Trophoblast cell (in vitro differentiated cells and primary cell): ENCODE measurements at regions not wholly inside any gene's neighbourhood (a gene's known extent, or its start where the extent isn't known, plus 50 kb on each side); places are given as distances from the start of the nearest gene placed in this dataset.

Source experiments
- DNase-seq, 2 donors: peaks; one replicate each; pipeline ENCODE4 v3.0.0-alpha.2; 2016
- H2AFZ ChIP-seq: 2 replicates; pipeline ENCODE4 v1.6.1; 2013; ENCODE audit warnings: low read length, moderate library complexity, mild to moderate bottlenecking; ENCODE audit not compliant: insufficient read depth, poor library complexity
- H2AK5ac ChIP-seq: 2 replicates; pipeline ENCODE4 v1.6.1; 2013; ENCODE audit warnings: mild to moderate bottlenecking, low read length
- H2BK120ac ChIP-seq: 2 replicates; pipeline ENCODE4 v1.6.1; 2013; ENCODE audit warnings: low read length, mild to moderate bottlenecking, moderate library complexity; ENCODE audit not compliant: insufficient read depth, poor library complexity
- H2BK12ac ChIP-seq: 2 replicates; pipeline ENCODE4 v1.6.1; 2013; ENCODE audit warnings: mild to moderate bottlenecking, low read length, moderate library complexity
- H2BK5ac ChIP-seq: 2 replicates; pipeline ENCODE4 v1.6.1; 2013; ENCODE audit warnings: low read length, low read depth, moderate library complexity, mild to moderate bottlenecking; ENCODE audit not compliant: poor library complexity
- H3K14ac ChIP-seq: 2 replicates; pipeline ENCODE4 v1.6.1; 2013; ENCODE audit warnings: mild to moderate bottlenecking, low read length
- H3K18ac ChIP-seq: 2 replicates; pipeline ENCODE4 v1.6.1; 2013; ENCODE audit warnings: mild to moderate bottlenecking, low read length
- H3K23ac ChIP-seq: 2 replicates; pipeline ENCODE4 v1.6.1; 2013; ENCODE audit warnings: low read length
- H3K27ac ChIP-seq: 2 replicates; pipeline ENCODE4 v1.5.1; 2013; ENCODE audit warnings: low read depth, mild to moderate bottlenecking, inconsistent platforms, low read length, moderate library complexity
- H3K27me3 ChIP-seq: 2 replicates; pipeline ENCODE4 v1.6.1; 2013; ENCODE audit warnings: inconsistent platforms, mild to moderate bottlenecking, low read length, moderate library complexity; ENCODE audit not compliant: insufficient read depth
- H3K36me3 ChIP-seq, 2 experiments: 1 replicate in 1 of 2; 2 replicates in 1 of 2; pipeline ENCODE4 v1.6.1; 2013; ENCODE audit warnings: low read length in 2 of 2, mild to moderate bottlenecking in 2 of 2, moderate library complexity in 1 of 2; ENCODE audit not compliant: insufficient read depth in 2 of 2, control insufficient read depth in 1 of 2
- H3K4ac ChIP-seq: 2 replicates; pipeline ENCODE4 v1.6.1; 2013; ENCODE audit warnings: low read depth, mild to moderate bottlenecking, low read length, moderate library complexity
- H3K4me1 ChIP-seq, 2 experiments: 1 replicate in 1 of 2; 2 replicates in 1 of 2; pipeline ENCODE4 v1.6.1; 2013; ENCODE audit warnings: low read length in 2 of 2, mild to moderate bottlenecking in 2 of 2, moderate library complexity in 1 of 2; ENCODE audit not compliant: insufficient read depth in 2 of 2, control insufficient read depth in 1 of 2
- H3K4me2 ChIP-seq: 2 replicates; pipeline ENCODE4 v1.6.1; 2013; ENCODE audit warnings: inconsistent platforms, mild to moderate bottlenecking, low read length, moderate library complexity
- H3K4me3 ChIP-seq: 2 replicates; pipeline ENCODE4 v1.5.1; 2013; ENCODE audit warnings: mild to moderate bottlenecking, low read depth, low read length, inconsistent platforms
- H3K79me1 ChIP-seq: one replicate; pipeline ENCODE4 v1.6.1; 2013; ENCODE audit warnings: low read length
- H3K79me2 ChIP-seq: 2 replicates; pipeline ENCODE4 v1.6.1; 2013; ENCODE audit warnings: low read length, mild to moderate bottlenecking; ENCODE audit not compliant: control insufficient read depth, insufficient read depth, poor library complexity
- H3K9ac ChIP-seq: 2 replicates; pipeline ENCODE4 v1.6.1; 2013; ENCODE audit warnings: mild to moderate bottlenecking, low read length
- H3K9me3 ChIP-seq: 2 replicates; pipeline ENCODE4 v1.6.1; 2013; ENCODE audit warnings: low read depth, mild to moderate bottlenecking, control low read depth, inconsistent platforms, low read length; ENCODE audit not compliant: insufficient read depth
- H4K12ac ChIP-seq: 2 replicates; pipeline ENCODE4 v1.6.1; 2013; ENCODE audit warnings: low read depth, mild to moderate bottlenecking, low read length, moderate library complexity
- H4K8ac ChIP-seq: 2 replicates; pipeline ENCODE4 v1.6.1; 2013; ENCODE audit warnings: low read depth, mild to moderate bottlenecking, low read length, moderate library complexity
- H4K91ac ChIP-seq: one replicate; pipeline ENCODE4 v1.6.1; 2013; ENCODE audit warnings: low read depth, mild to moderate bottlenecking, low read length, moderate library complexity
- WGBS: extraction: QIAGEN DNeasy Blood & Tissue Kit; methylation state at CpG from one replicate; pipeline ENCODE4 v1.1.7; 2013; ENCODE audit warnings: missing lambda C conversion rate; ENCODE audit not compliant: insufficient read length, insufficient coverage; ENCODE audit errors: extremely low coverage; 5-methylcytosine and 5-hydroxymethylcytosine counted together

GRCh38 chr2:21519412-21519811 lies 395.6 kb downstream of the TDRD15 start:
- no CpG with 5 or more reads among the region's 1 CpG for WGBS

GRCh38 chr2:21519821-21520220 lies 396.1 kb downstream of the TDRD15 start:
- no peaks in the 10 kb centered on the region for H3K79me2 ChIP-seq
- no peak overlapping the region for H3K18ac ChIP-seq
- no peak overlapping the region for H3K14ac ChIP-seq
- H2BK12ac ChIP-seq: no peak overlapping the region
- H4K8ac ChIP-seq: no peak overlapping the region
- H4K91ac ChIP-seq: no peak overlapping the region
- no peaks in the 10 kb centered on the region for H3K9me3 ChIP-seq
- no peak overlapping the region for H4K12ac ChIP-seq
- H3K4me1 ChIP-seq: no peaks in the 10 kb centered on the region
- no peak overlapping the region for H2AK5ac ChIP-seq
- H3K79me1 ChIP-seq: no peaks in the 10 kb centered on the region
- no peak overlapping the region for H2BK120ac ChIP-seq
- H3K27ac ChIP-seq: no peak overlapping the region
- H3K4me2 ChIP-seq: no peak overlapping the region
- H3K36me3 ChIP-seq: no peaks in the 10 kb centered on the region
- H3K23ac ChIP-seq: no peak overlapping the region
- no peak overlapping the region for H2BK5ac ChIP-seq
- H3K4me3 ChIP-seq: no peak overlapping the region
- H2AFZ ChIP-seq: no peak overlapping the region
- DNase-seq: no peak
- no CpG with 5 or more reads among the region's 4 CpGs for WGBS
- no peak overlapping the region for H3K4ac ChIP-seq
- no peaks in the 10 kb centered on the region for H3K27me3 ChIP-seq
- H3K9ac ChIP-seq: no peak overlapping the region

More at GRCh38 chr2:21519412-21519811, 395.6 kb downstream of the TDRD15 start:
- Histone ChIP-seq H3K9ac (no peak overlapping the region), H2BK120ac (no peak overlapping the region), H3K36me3 (no peaks in the 10 kb centered on the region), H4K8ac (no peak overlapping the region), H3K14ac (no peak overlapping the region), H3K27me3 (no peaks in the 10 kb centered on the region), H3K27ac (no peak overlapping the region), H3K4me3 (no peak overlapping the region), H3K79me2 (no peaks in the 10 kb centered on the region), H3K9me3 (no peaks in the 10 kb centered on the region), H3K4me1 (no peaks in the 10 kb centered on the region), H3K4me2 (no peak overlapping the region), H4K91ac (no peak overlapping the region), H2BK5ac (no peak overlapping the region), H3K4ac (no peak overlapping the region), H3K18ac (no peak overlapping the region), H3K79me1 (no peaks in the 10 kb centered on the region), H4K12ac (no peak overlapping the region), H2AK5ac (no peak overlapping the region), H2AFZ (no peak overlapping the region), H2BK12ac (no peak overlapping the region), H3K23ac (no peak overlapping the region)
- DNase-seq: no peak

- no peak for DNase-seq
- WGBS: no CpG with 5 or more reads among the region's 4 CpGs
These were observed 412.1 kb downstream of the TDRD15 start for GRCh38 chr2:21535826-21536225.

GRCh38 chr2:21539685-21540084 lies 415.9 kb downstream of the TDRD15 start:
- Histone ChIP-seq H3K18ac (no peak overlapping the region), H3K4me2 (no peak overlapping the region), H3K4ac (no peak overlapping the region), H3K79me2 (no peaks in the 10 kb centered on the region), H3K9me3 (peaks cover 7% of the 10 kb centered on the region), H3K23ac (no peak overlapping the region), H2AFZ (no peak overlapping the region), H3K79me1 (no peaks in the 10 kb centered on the region), H2AK5ac (no peak overlapping the region), H2BK120ac (no peak overlapping the region), H3K9ac (no peak overlapping the region), H3K4me1 (no peaks in the 10 kb centered on the region), H4K12ac (no peak overlapping the region), H3K4me3 (no peak overlapping the region), H3K27me3 (no peaks in the 10 kb centered on the region), H3K14ac (no peak overlapping the region), H2BK5ac (no peak overlapping the region), H4K91ac (no peak overlapping the region), H3K27ac (no peak overlapping the region), H2BK12ac (no peak overlapping the region), H4K8ac (no peak overlapping the region), H3K36me3 (no peaks in the 10 kb centered on the region)
- no CpG with 5 or more reads among the region's 2 CpGs for WGBS
- no peak for DNase-seq

More at GRCh38 chr2:21535826-21536225, 412.1 kb downstream of the TDRD15 start:
- H3K4me2 ChIP-seq: no peak overlapping the region
- no peak overlapping the region for H4K8ac ChIP-seq
- H4K91ac ChIP-seq: no peak overlapping the region
- H3K4me3 ChIP-seq: no peak overlapping the region
- no peaks in the 10 kb centered on the region for H3K4me1 ChIP-seq
- no peak overlapping the region for H3K4ac ChIP-seq
- no peak overlapping the region for H3K27ac ChIP-seq
- H3K36me3 ChIP-seq: no peaks in the 10 kb centered on the region
- no peak overlapping the region for H3K14ac ChIP-seq
- no peaks in the 10 kb centered on the region for H3K27me3 ChIP-seq
- no peak overlapping the region for H2BK5ac ChIP-seq
- no peak overlapping the region for H2AK5ac ChIP-seq
- H3K23ac ChIP-seq: no peak overlapping the region
- no peaks in the 10 kb centered on the region for H3K79me1 ChIP-seq
- no peak overlapping the region for H3K9ac ChIP-seq
- H3K79me2 ChIP-seq: no peaks in the 10 kb centered on the region
- no peak overlapping the region for H3K18ac ChIP-seq
- H2BK120ac ChIP-seq: no peak overlapping the region
- no peak overlapping the region for H2AFZ ChIP-seq
- no peak overlapping the region for H2BK12ac ChIP-seq
- no peak overlapping the region for H4K12ac ChIP-seq
- H3K9me3 ChIP-seq: peaks cover 8% of the 10 kb centered on the region
